Right atrium auricular region (tissue), 2 donors: ENCODE measurements at regions not wholly inside any gene's neighbourhood (a gene's known extent, or its start where the extent isn't known, plus 50 kb on each side); places are given as distances from the start of the nearest gene placed in this dataset.
A peak's percentile ranks its signal among the peaks of the same experiment; 100 is the strongest.

Source experiments
- DNase-seq: peaks from one replicate; pipeline ENCODE4 v3.0.0-alpha.2; 2019; ENCODE audit warnings: low spot score
- H3K27ac ChIP-seq, 2 donors: fragments of 200-600 bp; sonication (generic); 1 replicate in 1 of 2; 2 replicates in 1 of 2; pipeline ENCODE4 v1.5.1; 2016 to 2019
- H3K27me3 ChIP-seq, 2 donors: fragments of 200-600 bp; sonication (generic); one replicate each; pipeline versions ENCODE4 v1.5.1 to v1.6.0; 2017 to 2019
- H3K36me3 ChIP-seq: fragments of 200-600 bp; sonication (generic); one replicate; pipeline ENCODE4 v1.5.1; 2016
- H3K4me1 ChIP-seq, 2 donors: fragments of 200-600 bp; sonication (generic); one replicate each; pipeline versions ENCODE4 v1.5.1 to v1.6.0; 2017 to 2019
- H3K4me3 ChIP-seq, 2 donors: fragments of 200-600 bp; sonication (generic); 1 replicate in 1 of 2; 2 replicates in 1 of 2; pipeline ENCODE4 v1.5.1; 2017 to 2019; ENCODE audit warnings: mild to moderate bottlenecking in 1 of 2, moderate library complexity in 1 of 2
- H3K9me3 ChIP-seq, 2 donors: fragments of 200-600 bp; sonication (generic); one replicate each; pipeline ENCODE4 v1.5.1; 2019
- CTCF ChIP-seq, 2 donors: fragments of 200-600 bp; sonication (generic); IDR thresholded peaks; one replicate each; pipeline ENCODE4 v1.5.1; 2019; ENCODE audit warnings: antibody characterized with exemption in 2 of 2

DNA sequence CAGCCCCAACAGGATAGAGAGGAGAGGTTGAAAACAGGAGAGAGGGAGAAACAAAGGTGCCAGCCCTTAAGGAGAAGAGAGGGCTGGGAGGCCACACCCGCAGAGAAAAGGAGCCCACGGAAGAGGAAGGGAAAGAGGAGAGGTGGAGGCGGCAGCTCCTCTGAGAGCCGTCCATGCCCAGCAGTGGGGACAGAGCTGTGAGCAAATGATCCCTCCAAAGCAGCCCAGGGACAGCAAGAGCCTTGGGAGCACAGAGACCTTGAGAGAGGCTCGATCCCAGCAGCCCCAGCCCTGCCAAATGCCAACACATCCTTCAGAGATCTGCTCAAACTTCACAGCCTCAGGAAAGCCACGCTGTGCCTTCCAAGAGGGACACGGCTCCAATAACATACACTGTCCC lies 66.7 kb upstream of the CORO2B start:
- no peak for DNase-seq
- Histone ChIP-seq H3K36me3 (no peaks in the 10 kb centered on the region), H3K9me3 (peaks cover 0 to 12% of the 10 kb centered on the region in 2 donors), H3K4me1 (peaks cover 0 to 14% of the 10 kb centered on the region in 2 donors), H3K4me3 (no peak overlapping the region), H3K27me3 (no peaks in the 10 kb centered on the region), H3K27ac (peak overlapping the region; percentile 37 to 40)
- TF ChIP-seq CTCF (IDR thresholded peaks at IDR 0.05) = no peak

DNA sequence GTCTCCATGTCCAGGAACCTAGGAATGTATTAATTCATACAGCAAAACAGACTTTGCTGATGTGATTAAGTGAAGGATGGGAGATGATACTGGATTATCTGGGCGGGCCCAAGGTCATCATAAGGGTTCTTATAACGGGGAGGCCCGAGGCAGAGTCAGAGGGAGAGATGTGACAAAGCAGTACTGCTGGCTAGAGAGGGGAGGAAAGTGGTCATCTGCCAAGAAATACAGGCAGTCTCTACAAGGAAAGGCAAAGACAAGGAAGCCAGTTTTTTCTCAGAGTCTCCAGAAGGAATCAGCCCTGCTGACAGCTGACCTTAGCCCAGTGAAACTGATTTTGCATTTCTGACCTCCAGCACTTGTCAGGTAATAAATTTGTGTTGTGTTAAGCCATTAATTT lies 66.2 kb upstream of the CORO2B start:
- Histone ChIP-seq H3K4me3 (no peak overlapping the region), H3K27ac (peak overlapping the region; percentile 37 to 40), H3K9me3 (peaks cover 0 to 12% of the 10 kb centered on the region in 2 donors), H3K27me3 (no peaks in the 10 kb centered on the region), H3K36me3 (no peaks in the 10 kb centered on the region), H3K4me1 (peaks cover 0 to 19% of the 10 kb centered on the region in 2 donors)
- TF ChIP-seq CTCF (IDR thresholded peaks at IDR 0.05) = no peak
- DNase-seq = no peak

- Histone ChIP-seq H3K27me3 (no peaks in the 10 kb centered on the region), H3K4me1 (peaks cover 0 to 29% of the 10 kb centered on the region in 2 donors), H3K27ac (no peak overlapping the region), H3K9me3 (peaks cover 0 to 12% of the 10 kb centered on the region in 2 donors), H3K36me3 (no peaks in the 10 kb centered on the region), H3K4me3 (no peak overlapping the region)
- TF ChIP-seq CTCF (IDR thresholded peaks at IDR 0.05) = no peak
- no peak for DNase-seq
Measured at GRCh38 chr15:68515371-68516095, 63.3 kb upstream of the CORO2B start.

DNA sequence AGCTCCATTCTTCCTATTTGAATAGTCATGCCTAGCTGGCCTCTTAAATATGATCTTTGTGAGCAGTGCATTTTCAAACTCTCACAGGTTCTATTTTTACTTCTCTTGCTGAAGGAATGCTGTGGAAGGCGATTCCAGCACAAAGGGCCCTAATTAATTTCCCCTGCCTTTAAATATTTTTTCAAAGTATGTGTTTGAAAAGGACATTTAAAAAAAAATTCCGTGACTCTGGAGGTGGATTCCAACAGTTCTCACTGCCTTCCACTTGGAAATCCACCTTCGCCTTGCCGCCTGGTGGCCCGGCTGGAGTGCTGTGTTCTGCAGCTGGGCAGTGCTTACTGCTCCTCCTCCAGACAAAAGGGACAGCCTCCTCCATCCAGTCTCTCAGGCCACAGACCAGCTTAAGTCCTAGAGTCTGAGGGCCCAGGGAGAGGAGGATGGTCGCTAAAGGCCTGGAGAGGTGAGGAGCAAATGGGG lies 61.5 kb upstream of the CORO2B start:
- Histone ChIP-seq H3K36me3 (no peaks in the 10 kb centered on the region), H3K9me3 (peaks cover 0 to 12% of the 10 kb centered on the region in 2 donors), H3K4me3 (no peak overlapping the region), H3K27me3 (no peaks in the 10 kb centered on the region), H3K4me1 (peaks cover 0 to 19% of the 10 kb centered on the region in 2 donors), H3K27ac (peak overlapping the region; percentile 59 to 71)
- TF ChIP-seq CTCF (IDR thresholded peaks at IDR 0.05) = peak; percentile 27 to 54
- DNase-seq = no peak

GRCh38 chr15:68518046-68518445 lies 60.7 kb upstream of the CORO2B start:
- TF ChIP-seq CTCF (IDR thresholded peaks at IDR 0.05) = no peak
- Histone ChIP-seq H3K27me3 (no peaks in the 10 kb centered on the region), H3K4me3 (no peak overlapping the region), H3K9me3 (peaks cover 0 to 11% of the 10 kb centered on the region in 2 donors), H3K36me3 (no peaks in the 10 kb centered on the region), H3K27ac (peak overlapping the region; percentile 59 to 71), H3K4me1 (peaks cover 0 to 18% of the 10 kb centered on the region in 2 donors)
- DNase-seq = no peak
